ENCODE measurements at regions not wholly inside any gene's neighbourhood (a gene's known extent, or its start where the extent isn't known, plus 50 kb on each side); places are given as distances from the start of the nearest gene placed in this dataset.

DNA sequence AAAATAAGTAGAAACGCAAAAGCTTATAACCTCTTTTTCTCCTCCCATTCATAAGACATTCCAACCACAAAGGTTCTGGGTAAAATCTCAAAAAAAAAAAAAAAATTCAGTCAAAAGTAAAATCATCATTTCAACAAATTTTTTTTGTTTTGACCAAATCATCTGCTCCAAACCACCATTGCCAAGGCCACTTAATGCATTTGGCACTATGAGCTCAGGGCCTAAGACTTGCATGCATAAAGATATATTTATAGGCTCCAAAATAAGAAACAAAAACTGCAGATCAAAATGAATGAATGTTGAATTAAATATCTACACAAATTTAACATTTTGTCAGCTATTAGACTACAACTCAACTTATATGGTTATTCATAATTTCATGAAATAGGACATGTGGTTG is 331.1 kb upstream of the NFIA start:
- Histone ChIP-seq H3K79me2 (ENCODE audit: control insufficient read depth in 1 of 2, insufficient read depth in 2 of 2, low read length in 2 of 2) (no peaks in the 10 kb centered on the region), H2BK12ac (ENCODE audit: low read depth, low read length) (no peak overlapping the region), H3K4me3 (ENCODE audit: extremely low read depth in 1 of 4, insufficient read depth in 2 of 4, low read depth in 3 of 4, low read length in 4 of 4) (no peak overlapping the region), H3K9me3 (ENCODE audit: insufficient read depth in 2 of 2, low read depth in 1 of 2, low read length in 1 of 2) (no peaks in the 10 kb centered on the region), H3K79me1 (ENCODE audit: low read depth, low read length) (no peaks in the 10 kb centered on the region), H3K23ac (ENCODE audit: insufficient read length) (no peak overlapping the region), H3K18ac (ENCODE audit: extremely low read depth, low read length) (no peak overlapping the region), H3K4me2 (ENCODE audit: insufficient read depth in 1 of 2, low read depth in 2 of 2, low read length in 2 of 2) (no peak overlapping the region), H2BK20ac (ENCODE audit: low read length) (no peak overlapping the region), H2AK5ac (ENCODE audit: low read depth, low read length) (no peak overlapping the region), H2AFZ (ENCODE audit: low read length) (no peak overlapping the region), H4K5ac (ENCODE audit: insufficient read length, low read depth, low read length) (no peak overlapping the region), H3K27ac (ENCODE audit: low read depth, low read length) (no peak overlapping the region), H2BK120ac (replicated peaks; ENCODE audit: low read depth, low read length) (no peak overlapping the region), H4K20me1 (replicated peaks in 1 of 2; ENCODE audit: control insufficient read depth in 1 of 2, insufficient read depth in 2 of 2, low read length in 2 of 2) (no peaks in the 10 kb centered on the region), H3K4ac (replicated peaks; ENCODE audit: insufficient read length, low read depth, low read length) (no peak overlapping the region), H3K56ac (replicated peaks; ENCODE audit: insufficient read length, low read depth, low read length) (no peak overlapping the region), H2BK15ac (ENCODE audit: low read length) (no peak overlapping the region), H3K23me2 (ENCODE audit: low read depth, low read length) (no peaks in the 10 kb centered on the region; the same call in 1 of the 2 replicates), H3K14ac (ENCODE audit: insufficient read length) (no peak overlapping the region), H3K36me3 (ENCODE audit: control insufficient read depth in 2 of 4, insufficient read depth in 4 of 4, low read length in 3 of 4) (no peaks in the 10 kb centered on the region), H2BK5ac (ENCODE audit: low read depth, low read length) (no peak overlapping the region), H4K8ac (ENCODE audit: extremely low read depth, insufficient read depth, low read length) (no peak overlapping the region), H3K27me3 (replicated peaks in 1 of 4; ENCODE audit: control insufficient read depth in 3 of 4, extremely low read depth in 1 of 4, insufficient read depth in 3 of 4, low read length in 3 of 4) (no peaks in the 10 kb centered on the region), H3K9ac (replicated peaks in 1 of 4; ENCODE audit: extremely low read depth in 1 of 4, low read depth in 3 of 4, low read length in 3 of 4) (no peak overlapping the region), H4K91ac (replicated peaks; ENCODE audit: insufficient read length, low read length) (no peak overlapping the region), H3K4me1 (replicated peaks in 1 of 4; ENCODE audit: control insufficient read depth in 3 of 4, insufficient read depth in 4 of 4, low read length in 3 of 4) (no peaks in the 10 kb centered on the region)
- DNase-seq (ENCODE audit: low read depth in 1 of 2, low spot score in 2 of 2) (no peak), FAIRE-seq (no peak)
- CTCF ChIA-PET (ENCODE audit: partially characterized antibody): interaction anchor here (0.7 to 2.0 kb wide), 5 partner anchors 12 to 595 kb away, joined by 3 to 12 read pairs (median 7); no protein-coding TSS in a partner anchor
- POLR2A ChIA-PET (ENCODE audit: partially characterized antibody): no interaction called here
- 76% methylated on average over 1 of the region's 1 CpG; no CpG with 5 or more reads in 1 of the 2 experiments for WGBS, 2 experiments (ENCODE audit: extremely low coverage in 1 of 2, insufficient coverage in 1 of 2, insufficient read length in 1 of 2, insufficient replicate concordance in 2 of 2, low coverage in 1 of 2, low lambda C conversion rate in 2 of 2, missing lambda C conversion rate in 1 of 2)
- TF ChIP-seq HDAC6 (IDR thresholded peaks at IDR 0.05; ENCODE audit: low read depth, low read length) (no peak), EZH2 (IDR thresholded peaks at IDR 0.05; ENCODE audit: low read depth, low read length, severe bottlenecking) (no peak), SP2 (IDR thresholded peaks at IDR 0.05; ENCODE audit: low read length) (no peak), CEBPB (IDR thresholded peaks at IDR 0.05; ENCODE audit: low read depth, low read length) (no peak), FOSL1 (IDR thresholded peaks at IDR 0.05; ENCODE audit: insufficient read depth, low read depth, low read length) (no peak), KDM5A (IDR thresholded peaks at IDR 0.05; ENCODE audit: low read length) (no peak), ATF2 (IDR thresholded peaks at IDR 0.05; ENCODE audit: low read length) (no peak), ZNF274 (IDR thresholded peaks at IDR 0.05; ENCODE audit: borderline replicate concordance, extremely low read depth, low read length) (no peak), CTBP2 (IDR thresholded peaks at IDR 0.05; ENCODE audit: borderline replicate concordance, insufficient read depth, insufficient read length, low read length) (no peak), NANOG (IDR thresholded peaks at IDR 0.05; ENCODE audit: insufficient read depth, low read depth, low read length, poor library complexity, severe bottlenecking) (no peak), JUN (IDR thresholded peaks at IDR 0.05; ENCODE audit: low read depth, low read length) (no peak), YY1 (IDR thresholded peaks at IDR 0.05; ENCODE audit: low read depth, low read length) (no peak), RXRA (IDR thresholded peaks at IDR 0.05; ENCODE audit: insufficient read depth, low read depth, low read length) (no peak)
